ENCODE measurements at regions not wholly inside any gene's neighbourhood (a gene's known extent, or its start where the extent isn't known, plus 50 kb on each side); places are given as distances from the start of the nearest gene placed in this dataset.

DNA sequence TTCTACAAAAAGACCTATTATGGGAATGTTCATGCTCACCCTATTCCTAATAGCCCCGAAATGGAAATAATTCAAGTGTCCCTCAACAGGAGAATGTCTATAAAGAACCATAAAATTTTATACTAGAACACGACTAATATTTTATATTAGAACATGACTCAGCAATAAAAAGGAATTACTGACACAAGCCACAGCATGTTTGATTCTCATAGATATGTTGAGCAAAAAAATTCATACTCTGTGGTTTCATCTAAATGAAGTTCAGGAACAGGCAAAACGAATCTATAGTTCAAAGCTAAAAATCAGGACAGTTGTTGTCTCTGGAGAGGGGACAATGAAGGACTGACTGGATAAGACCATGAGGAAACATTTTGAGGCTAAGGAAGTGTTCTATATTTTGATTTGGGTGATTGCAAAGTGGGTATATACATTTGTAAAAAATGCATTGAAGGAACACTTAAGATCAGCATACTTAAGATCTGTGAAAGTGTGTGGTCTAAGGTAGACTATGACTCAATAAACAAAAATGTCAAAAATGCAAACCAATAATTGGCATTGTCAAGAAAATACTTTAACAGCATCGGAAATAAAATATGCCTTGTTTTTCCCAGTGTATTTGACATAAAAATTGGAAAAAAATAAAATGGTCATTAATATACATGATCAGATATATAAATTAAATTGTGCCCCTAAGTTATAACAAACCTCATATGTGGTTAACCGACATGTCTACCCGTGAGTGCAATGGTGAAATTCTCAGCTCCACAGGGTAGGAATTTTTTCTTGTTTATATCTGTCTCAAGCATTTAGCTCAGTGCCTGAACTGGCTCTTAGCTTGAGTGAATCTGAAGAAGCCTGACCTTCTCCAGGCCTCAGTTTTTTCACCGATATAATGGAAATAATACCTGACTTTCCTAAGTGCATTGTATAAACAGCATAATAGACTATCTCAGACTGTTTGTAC is 124.9 kb upstream of the CTTNBP2 start:
- Histone ChIP-seq H3K9me3 (replicated peaks in 1 of 3) (no peaks in the 10 kb centered on the region), H3K27ac (no peak overlapping the region), H3K4me3 (no peak overlapping the region), H3K36me3 (replicated peaks in 1 of 2) (no peaks in the 10 kb centered on the region), H3K4me1 (replicated peaks in 1 of 2) (no peaks in the 10 kb centered on the region), H3K27me3 (no peaks in the 10 kb centered on the region)
- TF ChIP-seq, protein P1, sequence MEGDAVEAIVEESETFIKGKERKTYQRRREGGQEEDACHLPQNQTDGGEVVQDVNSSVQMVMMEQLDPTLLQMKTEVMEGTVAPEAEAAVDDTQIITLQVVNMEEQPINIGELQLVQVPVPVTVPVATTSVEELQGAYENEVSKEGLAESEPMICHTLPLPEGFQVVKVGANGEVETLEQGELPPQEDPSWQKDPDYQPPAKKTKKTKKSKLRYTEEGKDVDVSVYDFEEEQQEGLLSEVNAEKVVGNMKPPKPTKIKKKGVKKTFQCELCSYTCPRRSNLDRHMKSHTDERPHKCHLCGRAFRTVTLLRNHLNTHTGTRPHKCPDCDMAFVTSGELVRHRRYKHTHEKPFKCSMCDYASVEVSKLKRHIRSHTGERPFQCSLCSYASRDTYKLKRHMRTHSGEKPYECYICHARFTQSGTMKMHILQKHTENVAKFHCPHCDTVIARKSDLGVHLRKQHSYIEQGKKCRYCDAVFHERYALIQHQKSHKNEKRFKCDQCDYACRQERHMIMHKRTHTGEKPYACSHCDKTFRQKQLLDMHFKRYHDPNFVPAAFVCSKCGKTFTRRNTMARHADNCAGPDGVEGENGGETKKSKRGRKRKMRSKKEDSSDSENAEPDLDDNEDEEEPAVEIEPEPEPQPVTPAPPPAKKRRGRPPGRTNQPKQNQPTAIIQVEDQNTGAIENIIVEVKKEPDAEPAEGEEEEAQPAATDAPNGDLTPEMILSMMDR (IDR thresholded peaks at IDR 0.05), result no peak
- no peak for TF ChIP-seq POLR2A (IDR thresholded peaks at IDR 0.05)
- intact Hi-C loops (cut with DNase I), result no loop called here
- WGBS, 4 donors, result 68 to 76% (median 70%) methylated on average over 7 of the region's 7 CpGs
- DNase-seq, result no peak

GRCh38 chr7:118000480-118001202 is 127.4 kb upstream of the CTTNBP2 start:
- Histone ChIP-seq H3K4me1 (replicated peaks in 1 of 2) (no peaks in the 10 kb centered on the region), H3K36me3 (replicated peaks in 1 of 2) (no peaks in the 10 kb centered on the region), H3K27ac (no peak overlapping the region), H3K4me3 (no peak overlapping the region), H3K27me3 (no peaks in the 10 kb centered on the region), H3K9me3 (replicated peaks in 1 of 3) (no peaks in the 10 kb centered on the region)
- DNase-seq, result no peak
- intact Hi-C loops (cut with DNase I), result no loop called here
- WGBS, 4 donors, result 77 to 88% (median 83%) methylated on average over 5 to 6 of the region's 6 CpGs
- TF ChIP-seq POLR2A (IDR thresholded peaks at IDR 0.05), result no peak
- TF ChIP-seq, protein P1 (IDR thresholded peaks at IDR 0.05), result no peak

GRCh38 chr7:118003476-118003875 is 130.2 kb upstream of the CTTNBP2 start:
- DNase-seq, result no peak
- H3K4me3 ChIP-seq, result no peak overlapping the region
- H3K9me3 ChIP-seq (replicated peaks in 1 of 3), result no peaks in the 10 kb centered on the region
- H3K36me3 ChIP-seq (replicated peaks in 1 of 2), result no peaks in the 10 kb centered on the region
- no peaks in the 10 kb centered on the region for H3K27me3 ChIP-seq
- no peak overlapping the region for H3K27ac ChIP-seq
- no peak for TF ChIP-seq POLR2A (IDR thresholded peaks at IDR 0.05)
- TF ChIP-seq, protein P1 (IDR thresholded peaks at IDR 0.05), result no peak
- no peaks in the 10 kb centered on the region for H3K4me1 ChIP-seq (replicated peaks in 1 of 2)
- 28 to 67% (median 44%) methylated on average over 1 of the region's 1 CpG for WGBS, 4 donors
- intact Hi-C loops (cut with DNase I), result no loop called here

- no peaks in the 10 kb centered on the region for H3K4me1 ChIP-seq (replicated peaks in 1 of 2)
- no peak overlapping the region for H3K27ac ChIP-seq
- DNase-seq, result no peak
- no peaks in the 10 kb centered on the region for H3K9me3 ChIP-seq (replicated peaks in 1 of 3)
- H3K4me3 ChIP-seq, result no peak overlapping the region
- 61 to 75% (median 62%) methylated on average over 3 to 4 of the region's 4 CpGs for WGBS, 4 donors
- no peaks in the 10 kb centered on the region for H3K36me3 ChIP-seq (replicated peaks in 1 of 2)
- H3K27me3 ChIP-seq, result no peaks in the 10 kb centered on the region
- TF ChIP-seq, protein P1 (IDR thresholded peaks at IDR 0.05), result no peak
- TF ChIP-seq POLR2A (IDR thresholded peaks at IDR 0.05), result no peak
- intact Hi-C loops (cut with DNase I), result no loop called here
Observed at GRCh38 chr7:118005026-118005425, 131.8 kb upstream of the CTTNBP2 start.

Data from adrenal gland (tissue), 9 donors.